HepG2 (cell line): ENCODE measurements at regions not wholly inside any gene's neighbourhood (a gene's known extent, or its start where the extent isn't known, plus 50 kb on each side); places are given as distances from the start of the nearest gene placed in this dataset.

Source experiments
- CBX2 ChIP-seq, 2 experiments: fragments of 200-600 bp in 1 of 2; sonication (generic); formaldehyde crosslinking in 1 of 2; IDR thresholded peaks; 2 replicates each; pipeline versions ENCODE4 v1.7.0 to v1.8.1; 2018 to 2022; ENCODE audit warnings: low read depth in 2 of 2, low read length in 1 of 2, mild to moderate bottlenecking in 1 of 2, missing genetic modification reagents in 1 of 2
- ELF4 ChIP-seq: sonication (generic); formaldehyde crosslinking; IDR thresholded peaks from 2 replicates; pipeline ENCODE4 v1.5.0; 2020; ENCODE audit warnings: missing genetic modification reagents, mild to moderate bottlenecking, moderate library complexity, borderline replicate concordance
- MYC ChIP-seq: sonication (generic); formaldehyde crosslinking; IDR thresholded peaks from 2 replicates; pipeline ENCODE4 v1.9.0; 2021; ENCODE audit warnings: missing genetic modification reagents, borderline replicate concordance
- SRF ChIP-seq: IDR thresholded peaks from 2 replicates; pipeline ENCODE4 v1.6.1; 2011; ENCODE audit warnings: mild to moderate bottlenecking, low read depth, low read length, moderate library complexity
- TCF7L2 ChIP-seq: IDR thresholded peaks from 2 replicates; pipeline ENCODE4 v1.6.1; 2011; ENCODE audit warnings: mild to moderate bottlenecking, low read depth, low read length, moderate library complexity
- ZFAT ChIP-seq: sonication (generic); formaldehyde crosslinking; conservative IDR thresholded peaks from 2 replicates; pipeline ENCODE4 v1.8.1; 2023; ENCODE audit warnings: missing genetic modification reagents, inconsistent platforms
- ZZZ3 ChIP-seq: sonication (generic); formaldehyde crosslinking; IDR thresholded peaks from 2 replicates; pipeline ENCODE4 v1.4.0; 2020; ENCODE audit warnings: missing genetic modification reagents, mild to moderate bottlenecking, borderline replicate concordance
- TF ChIP-seq, protein P1 (sequence below): sonication (generic); formaldehyde crosslinking; IDR thresholded peaks from 2 replicates; pipeline ENCODE4 v1.5.0; 2020; ENCODE audit warnings: mild to moderate bottlenecking, missing genetic modification reagents, moderate library complexity

DNA sequence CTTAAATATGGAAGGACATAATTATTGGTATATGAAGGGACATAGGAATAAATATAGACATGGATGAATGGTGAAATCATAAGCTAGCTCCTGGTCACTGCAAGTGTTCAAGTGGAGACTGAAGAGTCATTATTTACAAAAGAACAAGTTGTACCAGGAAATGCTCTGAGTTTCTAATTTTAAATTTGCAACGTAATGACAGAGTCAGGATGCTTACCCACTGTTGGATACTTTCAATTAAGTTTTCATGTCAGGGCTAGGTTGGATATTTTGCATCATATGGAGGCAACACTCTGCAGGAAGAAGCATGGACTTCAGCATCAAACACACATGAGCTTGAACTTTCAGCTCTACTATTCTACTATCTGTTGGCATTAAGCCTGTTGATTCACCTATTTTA lies 499.6 kb upstream of the C1orf87 start:
- TF ChIP-seq SRF (no peak), MYC (CRISPR knock-in tag) (no peak), ZZZ3 (CRISPR knock-in tag) (no peak), ZFAT (no peak), CBX2 (IDR thresholded peaks at IDR 0.05; ENCODE audit: low read depth, low read length) (no peak), CBX2 (CRISPR knock-in tag; IDR thresholded peaks at IDR 0.05; ENCODE audit: low read depth) (no peak), ELF4 (no peak), TCF7L2 (no peak)
- TF ChIP-seq, protein P1, sequence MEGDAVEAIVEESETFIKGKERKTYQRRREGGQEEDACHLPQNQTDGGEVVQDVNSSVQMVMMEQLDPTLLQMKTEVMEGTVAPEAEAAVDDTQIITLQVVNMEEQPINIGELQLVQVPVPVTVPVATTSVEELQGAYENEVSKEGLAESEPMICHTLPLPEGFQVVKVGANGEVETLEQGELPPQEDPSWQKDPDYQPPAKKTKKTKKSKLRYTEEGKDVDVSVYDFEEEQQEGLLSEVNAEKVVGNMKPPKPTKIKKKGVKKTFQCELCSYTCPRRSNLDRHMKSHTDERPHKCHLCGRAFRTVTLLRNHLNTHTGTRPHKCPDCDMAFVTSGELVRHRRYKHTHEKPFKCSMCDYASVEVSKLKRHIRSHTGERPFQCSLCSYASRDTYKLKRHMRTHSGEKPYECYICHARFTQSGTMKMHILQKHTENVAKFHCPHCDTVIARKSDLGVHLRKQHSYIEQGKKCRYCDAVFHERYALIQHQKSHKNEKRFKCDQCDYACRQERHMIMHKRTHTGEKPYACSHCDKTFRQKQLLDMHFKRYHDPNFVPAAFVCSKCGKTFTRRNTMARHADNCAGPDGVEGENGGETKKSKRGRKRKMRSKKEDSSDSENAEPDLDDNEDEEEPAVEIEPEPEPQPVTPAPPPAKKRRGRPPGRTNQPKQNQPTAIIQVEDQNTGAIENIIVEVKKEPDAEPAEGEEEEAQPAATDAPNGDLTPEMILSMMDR (CRISPR knock-in tag): no peak
